ENCODE measurements at regions not wholly inside any gene's neighbourhood (a gene's known extent, or its start where the extent isn't known, plus 50 kb on each side); places are given as distances from the start of the nearest gene placed in this dataset.

DNA sequence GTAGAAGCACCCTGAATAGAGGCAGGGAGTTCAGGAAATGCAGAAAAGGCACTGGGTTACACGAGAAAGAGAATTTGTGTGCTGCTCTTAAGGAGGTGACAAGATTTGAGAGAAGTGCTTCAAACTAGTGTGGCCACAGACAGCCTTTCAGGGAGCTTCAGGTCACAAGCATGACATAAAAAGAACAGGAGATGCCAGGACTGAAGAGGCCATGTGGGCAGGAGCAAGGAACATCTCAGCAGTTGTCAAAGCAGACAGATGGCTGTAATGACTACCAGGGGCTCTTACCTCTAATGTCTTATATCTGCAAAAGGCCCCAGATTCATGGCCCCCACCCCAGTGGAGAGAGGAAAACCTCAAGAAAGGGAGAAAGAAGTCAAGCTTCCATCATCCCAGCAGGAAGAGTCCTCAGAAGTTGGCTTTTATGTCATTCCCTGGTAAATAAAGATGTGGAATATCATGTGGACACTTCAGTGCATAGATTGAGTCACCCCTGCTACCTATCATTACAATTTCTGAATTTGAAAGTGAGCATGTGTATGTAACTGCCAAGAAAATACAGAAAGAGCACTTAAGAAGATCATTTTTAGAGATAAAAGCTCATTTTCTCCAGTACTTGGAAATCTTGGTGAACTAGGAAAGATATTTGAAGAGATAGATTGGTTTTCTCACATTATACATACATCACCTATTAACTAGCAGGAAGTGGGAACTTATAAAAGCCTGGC, 214.4 kb upstream of the RORB start:
- TF ChIP-seq POLR2A (IDR thresholded peaks at IDR 0.05) (no peak), EP300 (IDR thresholded peaks at IDR 0.05) (no peak), POLR2AphosphoS5 (IDR thresholded peaks at IDR 0.05) (no peak)
- TF ChIP-seq, protein P1, sequence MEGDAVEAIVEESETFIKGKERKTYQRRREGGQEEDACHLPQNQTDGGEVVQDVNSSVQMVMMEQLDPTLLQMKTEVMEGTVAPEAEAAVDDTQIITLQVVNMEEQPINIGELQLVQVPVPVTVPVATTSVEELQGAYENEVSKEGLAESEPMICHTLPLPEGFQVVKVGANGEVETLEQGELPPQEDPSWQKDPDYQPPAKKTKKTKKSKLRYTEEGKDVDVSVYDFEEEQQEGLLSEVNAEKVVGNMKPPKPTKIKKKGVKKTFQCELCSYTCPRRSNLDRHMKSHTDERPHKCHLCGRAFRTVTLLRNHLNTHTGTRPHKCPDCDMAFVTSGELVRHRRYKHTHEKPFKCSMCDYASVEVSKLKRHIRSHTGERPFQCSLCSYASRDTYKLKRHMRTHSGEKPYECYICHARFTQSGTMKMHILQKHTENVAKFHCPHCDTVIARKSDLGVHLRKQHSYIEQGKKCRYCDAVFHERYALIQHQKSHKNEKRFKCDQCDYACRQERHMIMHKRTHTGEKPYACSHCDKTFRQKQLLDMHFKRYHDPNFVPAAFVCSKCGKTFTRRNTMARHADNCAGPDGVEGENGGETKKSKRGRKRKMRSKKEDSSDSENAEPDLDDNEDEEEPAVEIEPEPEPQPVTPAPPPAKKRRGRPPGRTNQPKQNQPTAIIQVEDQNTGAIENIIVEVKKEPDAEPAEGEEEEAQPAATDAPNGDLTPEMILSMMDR (IDR thresholded peaks at IDR 0.05): no peak

Measured in upper lobe of left lung (tissue), 4 donors.